ENCODE measurements at regions not wholly inside any gene's neighbourhood (a gene's known extent, or its start where the extent isn't known, plus 50 kb on each side); places are given as distances from the start of the nearest gene placed in this dataset.

- no peak for TF ChIP-seq ZBTB33 (IDR thresholded peaks at IDR 0.05; ENCODE audit: extremely low read depth, insufficient replicate concordance, low read length)
Observed at GRCh38 chr2:234257859-234258561, 207.5 kb downstream of the SPP2 start (continued).

GRCh38 chr2:234256516-234256915 is 206.0 kb downstream of the SPP2 start:
- DNase-seq (ENCODE audit: low read depth, low spot score) (no peak), ATAC-seq (no peak)
- Histone ChIP-seq H3K36me3 (ENCODE audit: control insufficient read depth in 1 of 2, insufficient read depth in 2 of 2, low read length in 2 of 2) (no peaks in the 10 kb centered on the region), H3K9ac (ENCODE audit: low read length) (no peak overlapping the region), H3K9me2 (ENCODE audit: insufficient read depth) (no peaks in the 10 kb centered on the region), H4K20me1 (ENCODE audit: insufficient read depth) (no peaks in the 10 kb centered on the region), H3K4me2 (ENCODE audit: low read length) (0 out of 2 replicates have a peak overlapping the region, but pooled peaks have one; percentile 6), H3K27ac (ENCODE audit: low read depth, low read length) (no peak overlapping the region), H3K27me3 (ENCODE audit: insufficient read depth, low read length) (no peaks in the 10 kb centered on the region), H3K79me2 (ENCODE audit: insufficient read depth, low read length) (no peaks in the 10 kb centered on the region), H2AFZ (ENCODE audit: low read depth, low read length, poor library complexity, severe bottlenecking) (no peak overlapping the region), H3K4me3 (replicated peaks in 1 of 2; ENCODE audit: low read depth in 1 of 2, low read length in 2 of 2) (no peak overlapping the region), H3K9me3 (ENCODE audit: control insufficient read depth in 1 of 2, insufficient read depth in 1 of 2, low read depth in 1 of 2, low read length in 2 of 2) (peaks cover 0 to 6% of the 10 kb centered on the region in 2 experiments; a peak in 1 of 4 replicates), H3K4me1 (ENCODE audit: control insufficient read depth in 1 of 2, insufficient read depth in 2 of 2, low read length in 2 of 2) (peaks cover 14 to 67% of the 10 kb centered on the region in 2 experiments)
- ChIA-PET POLR2A (no interaction called here), CTCF (no interaction called here), RAD21 (ENCODE audit: low non-redundant PET in 1 of 2, low total read pairs in 2 of 2, uncharacterized antibody in 2 of 2, unreplicated experiment in 2 of 2) (no interaction called here)
- BruUV-seq (replicated peaks): no TSS peak
- intact Hi-C loops (cut with micrococcal nuclease): no loop called here
- TF ChIP-seq REST (IDR thresholded peaks at IDR 0.05; ENCODE audit: low read depth) (no peak), POLR2A (IDR thresholded peaks at IDR 0.05; ENCODE audit: borderline replicate concordance, extremely low read depth, insufficient read depth, insufficient read length) (no peak), EGR1 (IDR thresholded peaks at IDR 0.05; ENCODE audit: low read depth) (no peak), ATF3 (IDR thresholded peaks at IDR 0.05) (no peak), SRF (IDR thresholded peaks at IDR 0.05; ENCODE audit: low read depth) (no peak), TCF7L2 (IDR thresholded peaks at IDR 0.05; ENCODE audit: borderline replicate concordance, extremely low read depth, insufficient read depth, insufficient read length) (no peak), ZNF274 (IDR thresholded peaks at IDR 0.05; ENCODE audit: low read depth, low read length) (no peak), ZFX (IDR thresholded peaks at IDR 0.05) (no peak), ELF1 (IDR thresholded peaks at IDR 0.05; ENCODE audit: borderline replicate concordance, low read depth) (no peak), EZH2phosphoT487 (IDR thresholded peaks at IDR 0.05; ENCODE audit: borderline replicate concordance) (no peak), CTCF (IDR thresholded peaks at IDR 0.05 in 2 of 3, conservative IDR thresholded peaks at IDR 0.05 in 1 of 3; ENCODE audit: borderline replicate concordance in 1 of 3, insufficient read depth in 1 of 3, low read depth in 2 of 3, low read length in 2 of 3) (no peak), FOSL1 (IDR thresholded peaks at IDR 0.05; ENCODE audit: low read depth) (no peak), MAX (IDR thresholded peaks at IDR 0.05) (no peak)

All from HCT116 (cell line).